ENCODE measurements at regions not wholly inside any gene's neighbourhood (a gene's known extent, or its start where the extent isn't known, plus 50 kb on each side); places are given as distances from the start of the nearest gene placed in this dataset.

- H3K4me1 Mint-ChIP-seq, result no peaks in the 10 kb centered on the region
- H2AFZ ChIP-seq (ENCODE audit: insufficient read depth, low read depth, low read length, poor library complexity, severe bottlenecking), result no peak overlapping the region
- ChIA-PET POLR2A (no interaction called here), CTCF (no interaction called here)
- no peaks in the 10 kb centered on the region for H4K20me1 ChIP-seq (ENCODE audit: control insufficient read depth, insufficient read depth, low read length, poor library complexity, severe bottlenecking)
- H3K9me3 Mint-ChIP-seq (ENCODE audit: insufficient read depth), result no peaks in the 10 kb centered on the region
- H3K4me1 ChIP-seq (ENCODE audit: control insufficient read depth in 2 of 2, insufficient read depth in 2 of 2, low read length in 2 of 2), result no peaks in the 10 kb centered on the region
- 91% methylated on average over 4 of the region's 4 CpGs for WGBS (ENCODE audit: insufficient coverage)
- H3K27me3 ChIP-seq (replicated peaks in 1 of 4; ENCODE audit: control extremely low read depth in 1 of 4, control insufficient read depth in 3 of 4, insufficient read depth in 4 of 4, low read length in 3 of 4), result no peaks in the 10 kb centered on the region
- H3K27ac Mint-ChIP-seq, result no peak overlapping the region
- no peak overlapping the region for H3K27ac ChIP-seq (ENCODE audit: low read length in 2 of 2)
- H3K36me3 ChIP-seq (replicated peaks in 1 of 2; ENCODE audit: control extremely low read depth in 1 of 2, control insufficient read depth in 1 of 2, extremely low read depth in 1 of 2, insufficient read depth in 2 of 2, low read length in 1 of 2), result no peaks in the 10 kb centered on the region
- ATAC-seq (ENCODE audit: low read depth), result no peak
- no peaks in the 10 kb centered on the region for H3K79me2 ChIP-seq (ENCODE audit: control insufficient read depth, insufficient read depth, low read length)
- no peak overlapping the region for H3K9ac ChIP-seq (ENCODE audit: low read length)
- peaks cover 0 to 7% (median 0%) of the 10 kb centered on the region in 3 donors for H3K9me3 ChIP-seq (ENCODE audit: control extremely low read depth in 1 of 3, control insufficient read depth in 2 of 3, insufficient read depth in 1 of 3, low read length in 2 of 3)
- intact Hi-C loops (cut with micrococcal nuclease), result no loop called here
- H3K4me2 ChIP-seq (replicated peaks; ENCODE audit: low read depth, low read length, poor library complexity, severe bottlenecking), result no peak overlapping the region
- no peak for DNase-seq
- no peak overlapping the region for H3K4me3 Mint-ChIP-seq
- TF ChIP-seq CTCF (IDR thresholded peaks at IDR 0.05), result no peak
- TF ChIP-seq EZH2 (IDR thresholded peaks at IDR 0.05; ENCODE audit: borderline replicate concordance, insufficient read depth, low read depth, low read length, poor library complexity, severe bottlenecking), result no peak
- no peak overlapping the region for H3K4me3 ChIP-seq (ENCODE audit: control extremely low read depth in 1 of 5, extremely low read depth in 1 of 5, insufficient read depth in 1 of 5, low read depth in 2 of 5, low read length in 4 of 5)
- no peaks in the 10 kb centered on the region for H3K27me3 Mint-ChIP-seq
These were observed 215.7 kb downstream of the ANAPC1 start for GRCh38 chr2:111668274-111668616.

- no peak overlapping the region for H3K4me3 ChIP-seq (ENCODE audit: control extremely low read depth in 1 of 5, extremely low read depth in 1 of 5, insufficient read depth in 1 of 5, low read depth in 2 of 5, low read length in 4 of 5)
- H3K4me1 Mint-ChIP-seq, result no peaks in the 10 kb centered on the region
- H3K9me3 Mint-ChIP-seq (ENCODE audit: insufficient read depth), result no peaks in the 10 kb centered on the region
- H4K20me1 ChIP-seq (ENCODE audit: control insufficient read depth, insufficient read depth, low read length, poor library complexity, severe bottlenecking), result no peaks in the 10 kb centered on the region
- CTCF ChIA-PET, result no interaction called here
- H3K9me3 ChIP-seq (ENCODE audit: control extremely low read depth in 1 of 3, control insufficient read depth in 2 of 3, insufficient read depth in 1 of 3, low read length in 2 of 3), result peaks cover 0 to 7% (median 0%) of the 10 kb centered on the region in 3 donors
- no peak overlapping the region for H3K9ac ChIP-seq (ENCODE audit: low read length)
- intact Hi-C loops (cut with micrococcal nuclease), result no loop called here
- POLR2A ChIA-PET, result interaction anchor here (0.5 kb wide), 1 partner anchor 696 kb away, joined by 4 read pairs; no protein-coding TSS in a partner anchor
- no peak overlapping the region for H3K27ac ChIP-seq (ENCODE audit: low read length in 2 of 2)
- H3K27ac Mint-ChIP-seq, result no peak overlapping the region
- no peaks in the 10 kb centered on the region for H3K36me3 ChIP-seq (replicated peaks in 1 of 2; ENCODE audit: control extremely low read depth in 1 of 2, control insufficient read depth in 1 of 2, extremely low read depth in 1 of 2, insufficient read depth in 2 of 2, low read length in 1 of 2)
- TF ChIP-seq EZH2 (IDR thresholded peaks at IDR 0.05; ENCODE audit: borderline replicate concordance, insufficient read depth, low read depth, low read length, poor library complexity, severe bottlenecking), result no peak
- H3K79me2 ChIP-seq (ENCODE audit: control insufficient read depth, insufficient read depth, low read length), result no peaks in the 10 kb centered on the region
- 74% methylated on average over 5 of the region's 5 CpGs for WGBS (ENCODE audit: insufficient coverage)
- no peak overlapping the region for H3K4me2 ChIP-seq (replicated peaks; ENCODE audit: low read depth, low read length, poor library complexity, severe bottlenecking)
- H3K27me3 ChIP-seq (replicated peaks in 1 of 4; ENCODE audit: control extremely low read depth in 1 of 4, control insufficient read depth in 3 of 4, insufficient read depth in 4 of 4, low read length in 3 of 4), result no peaks in the 10 kb centered on the region
- DNase-seq (no peak), ATAC-seq (ENCODE audit: low read depth) (no peak)
- H3K27me3 Mint-ChIP-seq, result peaks cover under 1% of the 10 kb centered on the region
- H3K4me1 ChIP-seq (ENCODE audit: control insufficient read depth in 2 of 2, insufficient read depth in 2 of 2, low read length in 2 of 2), result no peaks in the 10 kb centered on the region
- H2AFZ ChIP-seq (ENCODE audit: insufficient read depth, low read depth, low read length, poor library complexity, severe bottlenecking), result no peak overlapping the region
- H3K4me3 Mint-ChIP-seq, result no peak overlapping the region
These were observed 215.3 kb downstream of the ANAPC1 start for GRCh38 chr2:111668741-111669140.
